Choroid plexus epithelial cell (primary cell): ENCODE measurements at regions not wholly inside any gene's neighbourhood (a gene's known extent, or its start where the extent isn't known, plus 50 kb on each side); places are given as distances from the start of the nearest gene placed in this dataset.

ENCODE experiments used
- DNase-seq: peaks from one replicate; pipeline ENCODE4 v3.0.0-alpha.2; 2010; ENCODE audit warnings: low read depth
- H3K4me3 ChIP-seq: 2 replicates; pipeline ENCODE4 v1.5.1; 2011; ENCODE audit warnings: low read depth, mild to moderate bottlenecking, control low read depth, low read length, moderate library complexity
- TF ChIP-seq, protein P1 (sequence below): conservative IDR thresholded peaks from 2 replicates; pipeline ENCODE4 v1.5.1; 2011; ENCODE audit warnings: low read depth, mild to moderate bottlenecking, control low read depth, inconsistent platforms, low read length, moderate library complexity

DNA sequence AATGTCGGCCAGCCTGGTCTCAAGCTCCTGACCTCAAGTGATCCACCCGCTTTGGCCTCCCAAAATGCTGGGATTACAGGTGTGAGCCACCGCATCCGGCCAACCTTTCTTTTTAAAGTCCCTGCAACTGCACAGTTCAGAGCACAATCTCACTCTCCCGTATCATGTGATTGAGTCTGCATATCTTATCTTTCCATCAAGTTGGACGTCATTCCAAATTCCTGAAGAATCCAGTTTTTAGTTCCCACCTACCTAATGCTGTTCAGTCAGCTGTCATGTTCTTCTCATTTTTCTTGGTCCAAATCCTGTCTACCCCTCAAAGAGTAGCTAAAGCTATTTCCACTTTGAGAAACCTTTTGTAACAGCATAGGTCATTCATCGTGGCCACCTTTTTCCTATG is 110.8 kb upstream of the FBXO11 start:
- DNase-seq, result no peak
- TF ChIP-seq, protein P1, sequence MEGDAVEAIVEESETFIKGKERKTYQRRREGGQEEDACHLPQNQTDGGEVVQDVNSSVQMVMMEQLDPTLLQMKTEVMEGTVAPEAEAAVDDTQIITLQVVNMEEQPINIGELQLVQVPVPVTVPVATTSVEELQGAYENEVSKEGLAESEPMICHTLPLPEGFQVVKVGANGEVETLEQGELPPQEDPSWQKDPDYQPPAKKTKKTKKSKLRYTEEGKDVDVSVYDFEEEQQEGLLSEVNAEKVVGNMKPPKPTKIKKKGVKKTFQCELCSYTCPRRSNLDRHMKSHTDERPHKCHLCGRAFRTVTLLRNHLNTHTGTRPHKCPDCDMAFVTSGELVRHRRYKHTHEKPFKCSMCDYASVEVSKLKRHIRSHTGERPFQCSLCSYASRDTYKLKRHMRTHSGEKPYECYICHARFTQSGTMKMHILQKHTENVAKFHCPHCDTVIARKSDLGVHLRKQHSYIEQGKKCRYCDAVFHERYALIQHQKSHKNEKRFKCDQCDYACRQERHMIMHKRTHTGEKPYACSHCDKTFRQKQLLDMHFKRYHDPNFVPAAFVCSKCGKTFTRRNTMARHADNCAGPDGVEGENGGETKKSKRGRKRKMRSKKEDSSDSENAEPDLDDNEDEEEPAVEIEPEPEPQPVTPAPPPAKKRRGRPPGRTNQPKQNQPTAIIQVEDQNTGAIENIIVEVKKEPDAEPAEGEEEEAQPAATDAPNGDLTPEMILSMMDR, result no peak
- H3K4me3 ChIP-seq, result no peak overlapping the region

- TF ChIP-seq, protein P1, result no peak
- H3K4me3 ChIP-seq, result no peak overlapping the region
- DNase-seq, result no peak
Observed at GRCh38 chr2:48018480-48018879, 112.2 kb upstream of the FBXO11 start.

- TF ChIP-seq, protein P1, result no peak
- no peak for DNase-seq
- H3K4me3 ChIP-seq, result no peak overlapping the region
Observed at GRCh38 chr2:48026865-48027264, 120.6 kb upstream of the FBXO11 start.

GRCh38 chr2:48032765-48033164 is 126.5 kb upstream of the FBXO11 start:
- TF ChIP-seq, protein P1, result no peak
- no peak overlapping the region for H3K4me3 ChIP-seq
- no peak for DNase-seq

GRCh38 chr2:48034295-48034694 is 128.0 kb upstream of the FBXO11 start:
- H3K4me3 ChIP-seq, result no peak overlapping the region
- TF ChIP-seq, protein P1, result no peak
- no peak for DNase-seq

- TF ChIP-seq, protein P1, result no peak
- DNase-seq, result no peak
- no peak overlapping the region for H3K4me3 ChIP-seq
Observed at GRCh38 chr2:48036312-48036711, 130.0 kb upstream of the FBXO11 start.

DNA sequence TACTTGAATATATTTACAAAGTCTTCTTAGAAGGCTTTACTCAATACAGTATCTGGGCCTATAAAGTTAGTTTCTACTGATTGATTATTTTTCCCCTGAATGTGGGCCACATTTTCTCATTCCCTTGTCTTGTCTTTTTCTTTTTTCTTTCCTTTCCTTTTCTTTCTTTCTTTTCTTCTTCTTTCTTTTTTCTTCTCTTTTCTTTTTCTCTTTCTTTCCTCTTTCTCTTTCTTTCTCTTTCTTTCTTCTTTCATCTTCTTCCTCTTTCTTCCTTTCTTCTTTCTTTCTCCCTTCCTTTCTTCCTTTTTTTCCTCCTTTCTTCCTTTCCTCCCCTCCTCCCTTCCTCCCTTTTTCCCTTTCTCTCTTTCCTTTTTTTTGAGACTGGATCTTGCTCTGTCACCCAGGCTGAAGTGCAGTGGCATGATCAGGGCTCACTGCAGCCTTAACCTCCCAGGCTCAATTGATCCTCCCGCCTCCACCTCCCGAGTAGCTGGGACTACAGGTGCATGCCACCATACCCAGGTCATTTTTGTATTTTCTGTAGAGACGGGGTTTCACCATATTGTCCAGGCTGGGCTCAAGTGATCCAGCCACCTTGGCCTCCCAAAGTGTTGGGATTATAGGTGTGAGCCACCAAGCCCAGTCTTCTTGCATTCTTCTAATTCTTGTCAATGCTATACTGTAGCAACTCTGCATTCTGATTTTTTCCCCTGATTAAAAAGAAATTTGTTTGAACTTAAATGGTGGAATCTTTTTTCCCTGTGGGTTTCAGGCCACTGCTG is 133.1 kb upstream of the FBXO11 start:
- no peak overlapping the region for H3K4me3 ChIP-seq
- TF ChIP-seq, protein P1, result no peak
- DNase-seq, result no peak
